ENCODE measurements at regions not wholly inside any gene's neighbourhood (a gene's known extent, or its start where the extent isn't known, plus 50 kb on each side); places are given as distances from the start of the nearest gene placed in this dataset.

- DNase-seq (ENCODE audit: low read depth in 3 of 3), result no peak
Measured at GRCh38 chr9:126240835-126241234, 85.8 kb upstream of the MVB12B start.

GRCh38 chr9:126248680-126249079 lies 77.9 kb upstream of the MVB12B start:
- DNase-seq (ENCODE audit: low read depth in 3 of 3), result no peak

- DNase-seq (ENCODE audit: low read depth in 3 of 3), result no peak
Measured at GRCh38 chr9:126261584-126262356, 64.9 kb upstream of the MVB12B start.

GRCh38 chr9:126262738-126263137 lies 63.9 kb upstream of the MVB12B start:
- no peak for DNase-seq (ENCODE audit: low read depth in 3 of 3)

GRCh38 chr9:126270556-126270955 lies 56.1 kb upstream of the MVB12B start:
- DNase-seq (ENCODE audit: low read depth in 3 of 3), result no peak

- DNase-seq (ENCODE audit: low read depth in 3 of 3), result no peak
Measured at GRCh38 chr9:126275386-126276001, 51.1 kb upstream of the MVB12B start.

GRCh38 chr9:126276056-126276728 lies 50.4 kb upstream of the MVB12B start:
- no peak for DNase-seq (ENCODE audit: low read depth in 3 of 3)
